Activated T-helper 17 cell treated with anti-CD3 and anti-CD28 coated beads, Interleukin-2, amount 50 U/mL, for 72 hours (primary cell): ENCODE measurements at regions not wholly inside any gene's neighbourhood (a gene's known extent, or its start where the extent isn't known, plus 50 kb on each side); places are given as distances from the start of the nearest gene placed in this dataset.
"Not testable (repeated sequence)": the region's sequence is repeated elsewhere in the genome, so short reads cannot be mapped to it uniquely, and the experiment has no call there.

ENCODE experiments used
- ATAC-seq: fragments of 150-1000 bp; cut with Tn5 transposase; replicated peaks from 2 replicates; pipeline ENCODE4 v1.10.0; 2021; ENCODE audit warnings: mild to moderate bottlenecking, moderate library complexity
- H3K27ac Mint-ChIP-seq: one replicate; pipeline ENCODE4 v1.8.0; 2022; ENCODE audit warnings: mixed read lengths
- H3K27me3 Mint-ChIP-seq: one replicate; pipeline ENCODE4 v1.8.0; 2022; ENCODE audit warnings: mixed read lengths
- H3K36me3 Mint-ChIP-seq: one replicate; pipeline ENCODE4 v1.8.0; 2022; ENCODE audit warnings: low read depth, mild to moderate bottlenecking, mixed read lengths
- H3K4me1 Mint-ChIP-seq: one replicate; pipeline ENCODE4 v1.8.0; 2022; ENCODE audit warnings: mixed read lengths
- H3K4me3 Mint-ChIP-seq: one replicate; pipeline ENCODE4 v1.8.0; 2022; ENCODE audit warnings: mild to moderate bottlenecking, mixed read lengths
- H3K9me3 Mint-ChIP-seq: one replicate; pipeline ENCODE4 v1.8.0; 2022; ENCODE audit warnings: mixed read lengths

- Mint-ChIP-seq H3K4me3 (no peak overlapping the region), H3K27ac (no peak overlapping the region), H3K27me3 (no peaks in the 10 kb centered on the region), H3K36me3 (no peaks in the 10 kb centered on the region), H3K9me3 (peaks cover 8% of the 10 kb centered on the region), H3K4me1 (no peaks in the 10 kb centered on the region)
- no peak for ATAC-seq
Observed at GRCh38 chr4:12495211-12495610, 988.9 kb downstream of the RAB28 start.

- no peak for ATAC-seq
- Mint-ChIP-seq H3K27me3 (no peaks in the 10 kb centered on the region), H3K27ac (no peak overlapping the region), H3K4me1 (no peaks in the 10 kb centered on the region), H3K9me3 (peaks cover 13% of the 10 kb centered on the region), H3K4me3 (no peak overlapping the region), H3K36me3 (no peaks in the 10 kb centered on the region)
Observed at GRCh38 chr4:12492730-12493393, 991.3 kb downstream of the RAB28 start.

- H3K4me1 Mint-ChIP-seq: no peaks in the 10 kb centered on the region
- H3K9me3 Mint-ChIP-seq: peaks cover 26% of the 10 kb centered on the region
- no peaks in the 10 kb centered on the region for H3K36me3 Mint-ChIP-seq
- no peak overlapping the region for H3K27ac Mint-ChIP-seq
- ATAC-seq: no peak
- no peaks in the 10 kb centered on the region for H3K27me3 Mint-ChIP-seq
- no peak overlapping the region for H3K4me3 Mint-ChIP-seq
Observed at GRCh38 chr4:12488672-12489071, 995.5 kb downstream of the RAB28 start.

- Mint-ChIP-seq H3K27ac (no peak overlapping the region), H3K27me3 (no peaks in the 10 kb centered on the region), H3K9me3 (peaks cover 23% of the 10 kb centered on the region), H3K4me3 (no peak overlapping the region), H3K4me1 (no peaks in the 10 kb centered on the region), H3K36me3 (no peaks in the 10 kb centered on the region)
- ATAC-seq: no peak
Observed at GRCh38 chr4:12487000-12487399, 997.1 kb downstream of the RAB28 start.

GRCh38 chr4:12472087-12472486, 1012.1 kb downstream of the RAB28 start:
- Mint-ChIP-seq H3K9me3 (peaks cover 9% of the 10 kb centered on the region), H3K4me3 (no peak overlapping the region), H3K27ac (no peak overlapping the region), H3K4me1 (no peaks in the 10 kb centered on the region), H3K27me3 (no peaks in the 10 kb centered on the region), H3K36me3 (no peaks in the 10 kb centered on the region)
- ATAC-seq: no peak

GRCh38 chr4:12471193-12471592, 1012.9 kb downstream of the RAB28 start:
- ATAC-seq: no peak
- peaks cover 9% of the 10 kb centered on the region for H3K9me3 Mint-ChIP-seq
- H3K4me3 Mint-ChIP-seq: no peak overlapping the region
- H3K27ac Mint-ChIP-seq: no peak overlapping the region
- no peaks in the 10 kb centered on the region for H3K27me3 Mint-ChIP-seq
- no peaks in the 10 kb centered on the region for H3K36me3 Mint-ChIP-seq
- H3K4me1 Mint-ChIP-seq: no peaks in the 10 kb centered on the region

GRCh38 chr4:12461576-12461975, 1022.6 kb downstream of the RAB28 start:
- H3K27me3 Mint-ChIP-seq, H3K36me3 Mint-ChIP-seq, H3K4me3 Mint-ChIP-seq: not testable (repeated sequence)

GRCh38 chr4:12459126-12459525, 1025.0 kb downstream of the RAB28 start:
- Mint-ChIP-seq H3K27me3 (no peaks in the 10 kb centered on the region), H3K4me3 (no peak overlapping the region), H3K27ac (no peak overlapping the region), H3K4me1 (no peaks in the 10 kb centered on the region), H3K36me3 (no peaks in the 10 kb centered on the region), H3K9me3 (peaks cover 19% of the 10 kb centered on the region)
- no peak for ATAC-seq

More at GRCh38 chr4:12461576-12461975, 1022.6 kb downstream of the RAB28 start:
- ATAC-seq, H3K27ac Mint-ChIP-seq, H3K4me1 Mint-ChIP-seq: not testable (repeated sequence)
- H3K9me3 Mint-ChIP-seq: peaks cover 24% of the 10 kb centered on the region

- Mint-ChIP-seq H3K27me3 (no peaks in the 10 kb centered on the region), H3K4me3 (no peak overlapping the region), H3K4me1 (no peaks in the 10 kb centered on the region), H3K36me3 (no peaks in the 10 kb centered on the region), H3K9me3 (peaks cover 17% of the 10 kb centered on the region), H3K27ac (no peak overlapping the region)
- no peak for ATAC-seq
Observed at GRCh38 chr4:12458621-12459020, 1025.5 kb downstream of the RAB28 start.

GRCh38 chr4:12452291-12452690, 1023.6 kb upstream of the HS3ST1 start:
- Mint-ChIP-seq H3K36me3 (no peaks in the 10 kb centered on the region), H3K4me1 (no peaks in the 10 kb centered on the region)

GRCh38 chr4:12447451-12447850, 1018.8 kb upstream of the HS3ST1 start:
- Mint-ChIP-seq H3K27ac (no peak overlapping the region), H3K36me3 (no peaks in the 10 kb centered on the region), H3K9me3 (peaks cover 16% of the 10 kb centered on the region), H3K4me1 (no peaks in the 10 kb centered on the region), H3K27me3 (no peaks in the 10 kb centered on the region), H3K4me3 (no peak overlapping the region)
- no peak for ATAC-seq

More at GRCh38 chr4:12452291-12452690, 1023.6 kb upstream of the HS3ST1 start:
- no peaks in the 10 kb centered on the region for H3K27me3 Mint-ChIP-seq
- no peak overlapping the region for H3K27ac Mint-ChIP-seq
- H3K4me3 Mint-ChIP-seq: no peak overlapping the region
- H3K9me3 Mint-ChIP-seq: peaks cover 22% of the 10 kb centered on the region
- ATAC-seq: no peak

- ATAC-seq: no peak
- no peak overlapping the region for H3K27ac Mint-ChIP-seq
- peaks cover 13% of the 10 kb centered on the region for H3K9me3 Mint-ChIP-seq
- H3K36me3 Mint-ChIP-seq: no peaks in the 10 kb centered on the region
- no peaks in the 10 kb centered on the region for H3K27me3 Mint-ChIP-seq
- no peaks in the 10 kb centered on the region for H3K4me1 Mint-ChIP-seq
- H3K4me3 Mint-ChIP-seq: no peak overlapping the region
Observed at GRCh38 chr4:12446657-12447185, 1018.0 kb upstream of the HS3ST1 start.

GRCh38 chr4:12446256-12446655, 1017.6 kb upstream of the HS3ST1 start:
- no peaks in the 10 kb centered on the region for H3K36me3 Mint-ChIP-seq
- no peak overlapping the region for H3K27ac Mint-ChIP-seq
- no peak for ATAC-seq
- no peak overlapping the region for H3K4me3 Mint-ChIP-seq
- no peaks in the 10 kb centered on the region for H3K4me1 Mint-ChIP-seq
- peaks cover 9% of the 10 kb centered on the region for H3K9me3 Mint-ChIP-seq
- H3K27me3 Mint-ChIP-seq: no peaks in the 10 kb centered on the region

- no peaks in the 10 kb centered on the region for H3K4me1 Mint-ChIP-seq
- no peak overlapping the region for H3K27ac Mint-ChIP-seq
- H3K27me3 Mint-ChIP-seq: no peaks in the 10 kb centered on the region
- H3K36me3 Mint-ChIP-seq: no peaks in the 10 kb centered on the region
- H3K4me3 Mint-ChIP-seq: no peak overlapping the region
- no peak for ATAC-seq
- H3K9me3 Mint-ChIP-seq: peaks cover 7% of the 10 kb centered on the region
Observed at GRCh38 chr4:12445711-12446235, 1017.1 kb upstream of the HS3ST1 start.

- Mint-ChIP-seq H3K4me1 (no peaks in the 10 kb centered on the region), H3K36me3 (no peaks in the 10 kb centered on the region), H3K27me3 (no peaks in the 10 kb centered on the region), H3K9me3 (peaks cover 4% of the 10 kb centered on the region), H3K4me3 (no peak overlapping the region), H3K27ac (no peak overlapping the region)
- ATAC-seq: no peak
Observed at GRCh38 chr4:12439633-12440305, 1011.1 kb upstream of the HS3ST1 start.
